SK-MEL-5 (cell line): ENCODE measurements at regions not wholly inside any gene's neighbourhood (a gene's known extent, or its start where the extent isn't known, plus 50 kb on each side); places are given as distances from the start of the nearest gene placed in this dataset.

Source experiments
- DNase-seq: peaks from one replicate; pipeline ENCODE4 v3.0.0-alpha.2; 2016; ENCODE audit warnings: low read depth, low spot score
- in situ Hi-C: cut with HindIII; loops from 2 replicates; pipeline ENCODE4 v1.10.0; 2016; ENCODE audit warnings: low sequenced_read_pairs, high pct_unique_total_duplicates, low pct_unique_long_range_greater_than_20kb

DNA sequence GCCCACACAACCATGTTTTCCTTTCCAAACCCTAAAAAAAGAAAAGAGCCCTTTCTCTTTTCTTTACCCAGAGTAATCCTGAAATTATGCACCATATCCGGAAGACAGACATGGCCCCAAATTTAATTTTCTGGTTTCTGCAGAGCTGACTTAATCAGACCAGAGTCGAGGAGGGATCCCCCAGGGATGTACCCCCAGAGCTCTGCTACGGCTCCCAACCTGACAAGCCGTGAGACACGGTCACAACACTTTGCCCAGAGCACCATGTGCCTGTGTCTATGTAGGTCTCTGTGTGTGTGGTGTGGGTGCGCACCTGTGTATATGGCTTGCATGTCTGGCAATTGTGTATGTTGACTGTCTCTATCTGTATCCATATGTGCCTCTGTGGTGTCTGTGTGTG, 77.6 kb upstream of the CLMN start:
- DNase-seq: no peak
- in situ Hi-C loops: no loop called here

- no peak for DNase-seq
- in situ Hi-C loops: no loop called here
These were observed 76.5 kb upstream of the CLMN start for GRCh38 chr14:95396221-95396620.

GRCh38 chr14:95395098-95395737, 75.5 kb upstream of the CLMN start:
- no peak for DNase-seq
- in situ Hi-C loops: no loop called here

- in situ Hi-C loops: no loop called here
These were observed 74.8 kb upstream of the CLMN start for GRCh38 chr14:95394297-95395097.

DNA sequence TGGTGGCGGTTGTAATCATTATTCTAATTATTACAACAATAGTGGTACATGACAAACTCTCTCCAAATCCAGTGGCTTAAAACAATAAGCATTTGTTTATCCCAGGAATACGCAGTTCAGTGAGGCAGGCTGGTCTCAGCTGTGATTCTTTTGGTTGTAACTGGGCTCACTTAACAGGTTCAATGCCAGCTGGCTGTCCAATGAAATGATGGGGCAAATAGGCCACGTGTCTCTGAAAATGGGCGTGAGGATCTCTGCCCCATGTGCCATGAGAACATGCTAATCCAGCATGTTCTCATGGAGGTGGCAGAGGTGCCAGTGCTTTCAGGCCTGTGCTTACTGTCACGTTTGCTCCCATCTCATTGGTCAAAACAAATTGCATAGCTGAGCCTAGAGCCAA, 73.1 kb upstream of the CLMN start:
- in situ Hi-C loops: no loop called here
- DNase-seq: no peak

More at GRCh38 chr14:95394297-95395097, 74.8 kb upstream of the CLMN start:
- DNase-seq: no peak

GRCh38 chr14:95391331-95391730, 71.6 kb upstream of the CLMN start:
- in situ Hi-C loops: no loop called here

GRCh38 chr14:95389471-95390011, 69.8 kb upstream of the CLMN start:
- in situ Hi-C loops: no loop called here
- peak; percentile 45 for DNase-seq

More at GRCh38 chr14:95391331-95391730, 71.6 kb upstream of the CLMN start:
- DNase-seq: no peak

DNA sequence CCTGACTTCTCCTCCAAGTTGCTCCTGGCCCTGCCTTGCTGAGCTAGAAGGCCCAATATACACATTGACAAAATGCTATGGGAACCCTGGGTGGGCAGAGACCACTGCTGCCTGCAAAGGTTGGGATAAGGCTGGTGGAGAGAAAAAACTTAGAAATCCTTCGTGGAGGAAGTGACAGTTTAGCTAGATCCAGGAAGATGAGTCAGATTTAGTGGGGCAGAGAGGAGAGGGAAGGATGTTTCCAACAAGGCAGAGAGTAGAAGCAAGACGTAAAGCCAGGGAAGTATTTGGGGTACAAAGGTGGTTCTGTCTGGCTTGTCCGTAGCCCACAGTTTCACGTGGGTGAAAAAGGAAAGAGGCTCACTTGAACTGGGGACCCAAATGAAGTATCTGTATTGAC, 69.0 kb upstream of the CLMN start:
- in situ Hi-C loops: no loop called here
- DNase-seq: no peak

GRCh38 chr14:95387826-95388445, 68.2 kb upstream of the CLMN start:
- in situ Hi-C loops: no loop called here
- DNase-seq: no peak

DNA sequence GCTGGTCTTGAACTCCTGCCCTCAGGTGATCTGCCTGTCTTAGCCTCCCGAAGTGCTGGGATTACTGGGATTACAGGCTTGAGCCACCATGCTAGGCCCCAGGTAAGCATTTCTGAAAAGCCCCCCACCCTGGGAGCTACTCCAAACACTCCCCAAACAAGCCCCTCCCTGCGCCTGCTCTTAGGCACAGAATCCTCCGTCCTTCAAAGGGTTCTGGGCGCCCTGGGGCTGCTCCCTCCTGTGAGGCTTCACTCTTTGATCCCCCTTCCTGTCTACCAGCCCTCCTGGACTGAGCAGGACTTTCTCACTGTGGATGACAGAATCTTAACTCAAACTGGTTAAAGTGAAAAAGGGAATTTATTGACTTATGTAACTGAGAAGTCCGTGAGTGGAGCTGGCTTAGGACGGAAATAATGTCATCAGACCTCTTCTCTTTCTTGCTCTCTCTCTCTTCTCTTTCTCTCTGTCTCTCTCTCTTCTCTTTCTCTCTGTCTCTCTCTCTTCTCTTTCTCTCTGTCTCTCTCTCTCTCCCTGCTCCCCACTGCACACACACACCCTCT, 66.9 kb upstream of the CLMN start:
- no peak for DNase-seq
- in situ Hi-C loops: no loop called here

DNA sequence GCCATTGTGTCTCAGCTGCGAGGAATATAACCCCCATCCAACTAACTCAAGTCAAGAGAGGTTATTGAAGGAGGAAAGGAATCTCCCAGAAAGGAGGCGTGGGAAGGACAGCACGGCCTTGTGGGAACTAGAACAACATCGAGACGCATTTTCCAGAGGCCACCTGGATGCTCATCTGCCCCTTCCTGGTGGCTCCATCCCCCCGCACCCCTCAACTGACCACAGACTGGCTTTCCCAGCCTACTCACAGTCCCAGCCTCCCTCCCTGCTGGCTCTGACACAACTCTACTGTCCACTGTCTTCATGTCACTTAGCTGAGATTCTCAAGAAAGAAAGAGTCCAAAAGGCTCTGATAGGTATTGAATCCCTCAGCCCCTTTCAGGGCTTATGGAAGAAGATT, 66.0 kb upstream of the CLMN start:
- DNase-seq: no peak
- in situ Hi-C loops: no loop called here

- no peak for DNase-seq
- in situ Hi-C loops: no loop called here
These were observed 63.0 kb upstream of the CLMN start for GRCh38 chr14:95382747-95383146.

GRCh38 chr14:95381726-95382125, 62.0 kb upstream of the CLMN start:
- in situ Hi-C loops: no loop called here
- DNase-seq: no peak

GRCh38 chr14:95380350-95381042, 60.8 kb upstream of the CLMN start:
- no peak for DNase-seq
- in situ Hi-C loops: no loop called here

DNA sequence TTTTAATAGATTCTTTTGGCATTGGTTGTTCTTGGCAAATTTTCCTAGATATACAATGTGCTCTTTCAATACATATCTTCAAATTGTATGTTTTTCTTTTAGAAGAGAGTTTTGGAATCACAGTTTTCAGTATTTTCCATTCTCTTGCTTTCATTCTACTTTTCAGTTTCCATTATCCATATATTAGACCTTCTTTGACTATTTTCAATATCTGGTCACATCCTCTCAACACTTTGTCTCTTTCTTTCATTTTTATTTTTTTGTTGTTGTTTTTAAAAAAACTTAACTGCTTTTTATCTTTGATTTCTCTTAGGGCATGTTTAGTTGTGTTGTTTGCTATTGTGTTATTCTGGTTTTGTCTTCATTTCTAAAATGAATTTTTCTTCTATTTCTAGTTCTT, 59.9 kb upstream of the CLMN start:
- DNase-seq: no peak
- in situ Hi-C loops: no loop called here

- no peak for DNase-seq
- in situ Hi-C loops: no loop called here
These were observed 55.9 kb upstream of the CLMN start for GRCh38 chr14:95375539-95376109.

- in situ Hi-C loops: no loop called here
- DNase-seq: no peak
These were observed 54.7 kb upstream of the CLMN start for GRCh38 chr14:95374239-95374997.
